CD4-positive, alpha-beta T cell (primary cell): ENCODE measurements at regions not wholly inside any gene's neighbourhood (a gene's known extent, or its start where the extent isn't known, plus 50 kb on each side); places are given as distances from the start of the nearest gene placed in this dataset.

ENCODE experiments used
- ATAC-seq: fragments of 200-7000 bp; cut with Tn5 transposase; one replicate; pipeline ENCODE4 v1.10.0; 2022; ENCODE audit warnings: mild to moderate bottlenecking; ENCODE audit not compliant: poor library complexity
- CTCF ChIA-PET: fragments of 350-600 bp; sonication (Branson Sonifier 250); formaldehyde crosslinking; loops from one replicate; lab custom pipeline; 2021; ENCODE audit warnings: antibody characterized with exemption, inconsistent platforms; lab: Charles Lee
- POLR2A ChIA-PET: fragments of 350-600 bp; sonication (Branson Sonifier 250); formaldehyde crosslinking; loops from one replicate; lab custom pipeline; 2021; ENCODE audit warnings: antibody characterized with exemption, inconsistent platforms; lab: Charles Lee
- DNase-seq, 14 experiments: peaks; one replicate each; pipeline ENCODE4 v3.0.0-alpha.2; 2013 to 2020; ENCODE audit warnings: mixed read lengths in 2 of 14
- H3K27ac ChIP-seq, 2 donors: one replicate each; pipeline versions ENCODE4 v1.5.1 to v1.7.0; 2013; ENCODE audit warnings: low read length in 2 of 2, low read depth in 1 of 2, mild to moderate bottlenecking in 1 of 2
- H3K27me3 ChIP-seq, 2 experiments: 1 replicate in 1 of 2; 2 replicates in 1 of 2; pipeline versions ENCODE4 v1.6.1 to v1.7.0; 2013; ENCODE audit warnings: low read length in 2 of 2, control low read depth in 1 of 2, mild to moderate bottlenecking in 1 of 2, moderate library complexity in 1 of 2; ENCODE audit not compliant: insufficient read depth in 2 of 2, control insufficient read depth in 1 of 2
- H3K36me3 ChIP-seq: one replicate; pipeline ENCODE4 v1.6.1; 2013; ENCODE audit warnings: low read length, control low read depth; ENCODE audit not compliant: insufficient read depth
- H3K4me1 ChIP-seq: one replicate; pipeline ENCODE4 v1.6.1; 2013; ENCODE audit warnings: low read length, control low read depth; ENCODE audit not compliant: insufficient read depth
- H3K4me3 ChIP-seq: one replicate; pipeline ENCODE4 v1.5.1; 2013; ENCODE audit warnings: mild to moderate bottlenecking, low read length, moderate library complexity
- H3K9me3 ChIP-seq, 2 experiments: 1 replicate in 1 of 2; 2 replicates in 1 of 2; pipeline versions ENCODE4 v1.6.1 to v1.7.0; 2013; ENCODE audit warnings: low read length in 2 of 2, mild to moderate bottlenecking in 2 of 2, control low read depth in 1 of 2, moderate library complexity in 1 of 2; ENCODE audit not compliant: control insufficient read depth in 1 of 2, insufficient read depth in 1 of 2
- H3K27ac Mint-ChIP-seq: one replicate; pipeline ENCODE4 v1.8.0; 2020; ENCODE audit warnings: mixed read lengths
- H3K27me3 Mint-ChIP-seq: one replicate; pipeline ENCODE4 v1.8.0; 2021; ENCODE audit warnings: mixed read lengths
- H3K36me3 Mint-ChIP-seq: one replicate; pipeline ENCODE4 v1.8.0; 2021; ENCODE audit warnings: low read depth, mixed read lengths
- H3K4me1 Mint-ChIP-seq: one replicate; pipeline ENCODE4 v1.8.0; 2021; ENCODE audit warnings: low read depth, mixed read lengths
- H3K4me3 Mint-ChIP-seq: one replicate; pipeline ENCODE4 v1.8.0; 2020; ENCODE audit warnings: mild to moderate bottlenecking, mixed read lengths
- H3K9me3 Mint-ChIP-seq: one replicate; pipeline ENCODE4 v1.8.0; 2020; ENCODE audit warnings: mixed read lengths
- CTCF ChIP-seq: fragments of 200-600 bp; IDR thresholded peaks from one replicate; pipeline ENCODE4 v1.8.0; 2022; ENCODE audit warnings: antibody characterized with exemption, mild to moderate bottlenecking
- intact Hi-C, 2 experiments: fragments of 100-400 bp; cut with DNase I in 1 of 2; cut with micrococcal nuclease in 1 of 2; formaldehyde crosslinking; loops; one replicate each; pipeline versions ENCODE4 v1.15.1 to v1.9.0; 2023 to 2025; cut with DNase I, micrococcal nuclease

DNA sequence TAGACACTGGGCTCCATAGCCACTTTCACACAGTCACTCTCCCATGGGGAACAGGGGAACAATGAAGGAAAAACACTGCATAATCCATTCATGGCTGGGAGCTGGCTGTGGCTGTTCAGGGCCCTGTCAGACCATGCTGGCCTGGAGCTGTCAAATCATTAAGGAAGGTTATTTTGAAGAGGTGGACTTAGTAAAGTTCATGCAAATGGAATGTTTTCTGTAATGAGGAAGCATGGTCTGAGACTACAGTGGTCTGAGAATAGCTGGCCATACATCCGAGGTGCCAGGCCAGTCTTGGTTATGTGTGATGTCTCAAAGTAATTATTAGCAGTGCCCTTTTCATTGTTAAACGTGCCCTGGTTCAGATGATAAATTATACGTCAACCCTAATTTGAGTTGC is 117.1 kb upstream of the MRPS22 start:
- H3K4me3 ChIP-seq: no peak overlapping the region
- DNase-seq (no peak), ATAC-seq (no peak)
- no peaks in the 10 kb centered on the region for H3K36me3 ChIP-seq
- Mint-ChIP-seq H3K27ac (no peak overlapping the region), H3K27me3 (peaks cover 13% of the 10 kb centered on the region), H3K4me3 (no peak overlapping the region), H3K36me3 (no peaks in the 10 kb centered on the region), H3K9me3 (no peaks in the 10 kb centered on the region), H3K4me1 (no peaks in the 10 kb centered on the region)
- H3K4me1 ChIP-seq: no peaks in the 10 kb centered on the region
- no peaks in the 10 kb centered on the region for H3K27me3 ChIP-seq
- ChIA-PET CTCF (no interaction called here), POLR2A (no interaction called here)
- no peak overlapping the region for H3K27ac ChIP-seq
- no peak for TF ChIP-seq CTCF
- intact Hi-C loops: no loop called here
- no peaks in the 10 kb centered on the region for H3K9me3 ChIP-seq

- no peak for TF ChIP-seq CTCF
Measured at GRCh38 chr3:139227165-139227564, 116.7 kb upstream of the MRPS22 start.

GRCh38 chr3:139227827-139228226 is 116.0 kb upstream of the MRPS22 start:
- H3K36me3 Mint-ChIP-seq: no peaks in the 10 kb centered on the region
- CTCF ChIA-PET: no interaction called here
- no peak overlapping the region for H3K27ac Mint-ChIP-seq
- H3K27ac ChIP-seq: no peak overlapping the region
- intact Hi-C loops: no loop called here
- no peak overlapping the region for H3K4me3 Mint-ChIP-seq
- H3K4me1 Mint-ChIP-seq: no peaks in the 10 kb centered on the region
- H3K4me3 ChIP-seq: no peak overlapping the region
- POLR2A ChIA-PET: no interaction called here
- no peaks in the 10 kb centered on the region for H3K9me3 ChIP-seq
- H3K4me1 ChIP-seq: no peaks in the 10 kb centered on the region
- H3K36me3 ChIP-seq: no peaks in the 10 kb centered on the region
- ATAC-seq (no peak), DNase-seq (no peak)
- H3K9me3 Mint-ChIP-seq: no peaks in the 10 kb centered on the region
- H3K27me3 Mint-ChIP-seq: peaks cover 6% of the 10 kb centered on the region
- H3K27me3 ChIP-seq: no peaks in the 10 kb centered on the region
- no peak for TF ChIP-seq CTCF

More at GRCh38 chr3:139227165-139227564, 116.7 kb upstream of the MRPS22 start:
- Mint-ChIP-seq H3K9me3 (no peaks in the 10 kb centered on the region), H3K4me1 (no peaks in the 10 kb centered on the region), H3K27ac (no peak overlapping the region), H3K4me3 (no peak overlapping the region), H3K36me3 (no peaks in the 10 kb centered on the region), H3K27me3 (peaks cover 12% of the 10 kb centered on the region)
- H3K27me3 ChIP-seq: no peaks in the 10 kb centered on the region
- ATAC-seq (no peak), DNase-seq (no peak)
- no peaks in the 10 kb centered on the region for H3K9me3 ChIP-seq
- no peak overlapping the region for H3K27ac ChIP-seq
- no peak overlapping the region for H3K4me3 ChIP-seq
- POLR2A ChIA-PET: no interaction called here
- H3K4me1 ChIP-seq: no peaks in the 10 kb centered on the region
- CTCF ChIA-PET: no interaction called here
- intact Hi-C loops: no loop called here
- H3K36me3 ChIP-seq: no peaks in the 10 kb centered on the region
